SHP77 (cell line): ENCODE measurements at regions not wholly inside any gene's neighbourhood (a gene's known extent, or its start where the extent isn't known, plus 50 kb on each side); places are given as distances from the start of the nearest gene placed in this dataset.
"Not testable (repeated sequence)": the region's sequence is repeated elsewhere in the genome, so short reads cannot be mapped to it uniquely, and the experiment has no call there.

Experiments used
- DNase-seq, 2 experiments: peaks; one replicate each; lab custom pipeline; 2025; lab: John Stamatoyannopoulos, UW

DNA sequence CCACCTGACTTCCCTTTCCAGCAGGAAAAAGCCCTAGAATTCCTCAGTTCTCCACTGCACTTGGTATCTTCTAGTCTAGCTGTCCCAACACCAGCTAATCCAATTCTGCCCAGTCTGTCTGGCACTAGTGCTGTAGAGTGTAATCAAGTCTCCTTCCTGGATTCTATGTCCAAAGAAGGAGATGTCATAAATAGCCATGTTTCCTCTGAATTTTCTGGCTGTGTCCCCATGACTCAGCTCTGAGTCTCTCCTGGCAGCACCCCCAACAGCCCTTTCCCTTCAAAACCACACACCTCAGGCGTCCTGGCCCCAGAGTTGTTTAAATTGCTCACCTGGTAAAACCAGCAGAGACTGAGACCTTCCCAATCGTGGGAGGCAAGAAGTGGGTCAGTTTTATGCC, 197.2 kb downstream of the GRXCR1 start:
- DNase-seq, result no peak

- no peak for DNase-seq
Measured at GRCh38 chr4:43103048-43103447, 210.5 kb downstream of the GRXCR1 start.

GRCh38 chr4:43112139-43112538, 219.6 kb downstream of the GRXCR1 start:
- DNase-seq, result no peak

DNA sequence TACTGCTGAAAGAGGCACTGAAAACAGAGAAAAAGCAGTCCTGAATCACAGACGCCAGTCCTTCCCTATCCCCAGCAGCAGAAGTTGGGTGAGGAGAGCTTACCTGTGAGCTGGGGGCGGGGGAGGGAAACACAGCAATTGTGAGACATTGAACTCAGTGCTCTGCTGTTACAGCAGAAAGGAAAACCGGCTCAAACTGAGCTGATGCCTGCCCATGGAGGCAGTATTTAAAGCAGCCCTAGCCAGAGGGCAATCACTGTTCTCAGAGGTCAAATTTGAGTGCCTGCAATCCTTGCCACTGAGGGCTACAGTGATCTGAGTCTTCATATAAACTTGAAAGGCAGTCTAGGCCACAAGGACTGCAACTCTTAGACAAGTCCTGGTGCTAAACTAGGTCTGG, 220.7 kb downstream of the GRXCR1 start:
- DNase-seq, result no peak

- DNase-seq, result no peak
Measured at GRCh38 chr4:43126595-43126994, 234.1 kb downstream of the GRXCR1 start.

DNA sequence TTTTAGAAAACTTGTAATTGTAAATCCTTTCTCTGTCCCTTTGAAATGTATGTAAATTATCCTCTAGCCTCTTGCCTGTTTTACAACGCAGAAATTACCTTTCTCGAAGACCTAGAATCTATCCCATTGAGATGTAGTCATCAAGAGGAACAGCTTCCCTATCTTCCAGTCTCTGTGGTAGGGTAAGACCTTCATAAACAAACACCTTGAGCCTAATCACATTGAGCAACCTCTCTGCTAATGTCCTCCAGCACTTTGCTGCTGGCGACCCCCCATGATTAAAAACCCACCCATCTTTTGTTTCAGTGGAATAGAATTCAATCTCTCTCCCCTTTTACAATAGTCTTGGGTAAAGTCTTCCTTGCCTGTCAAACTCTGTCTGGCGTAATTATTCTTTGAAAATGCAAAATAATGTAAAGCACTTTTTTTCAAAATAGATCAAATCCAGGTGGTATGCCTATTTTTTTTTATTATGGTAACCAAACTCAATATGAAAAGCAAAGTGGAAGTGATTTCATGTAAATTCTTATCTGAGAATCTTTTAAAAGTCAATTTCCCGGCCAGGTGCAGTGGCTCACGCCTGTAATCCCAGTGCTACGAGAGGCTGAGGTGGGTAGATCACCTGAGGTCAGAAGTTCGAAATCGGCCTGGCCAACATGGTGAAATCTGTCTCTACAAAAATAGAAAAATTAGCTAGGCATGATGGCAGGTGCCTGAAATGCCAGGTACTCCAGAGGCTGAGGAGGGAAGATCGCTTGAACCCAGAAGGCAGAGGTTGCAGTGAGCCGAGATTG, 237.9 kb downstream of the GRXCR1 start:
- DNase-seq, result no peak

- DNase-seq, result peak; percentile 20 to 22
Measured at GRCh38 chr4:43132010-43132582, 239.6 kb downstream of the GRXCR1 start.

- no peak for DNase-seq
Measured at GRCh38 chr4:43133566-43133965, 241.1 kb downstream of the GRXCR1 start.

DNA sequence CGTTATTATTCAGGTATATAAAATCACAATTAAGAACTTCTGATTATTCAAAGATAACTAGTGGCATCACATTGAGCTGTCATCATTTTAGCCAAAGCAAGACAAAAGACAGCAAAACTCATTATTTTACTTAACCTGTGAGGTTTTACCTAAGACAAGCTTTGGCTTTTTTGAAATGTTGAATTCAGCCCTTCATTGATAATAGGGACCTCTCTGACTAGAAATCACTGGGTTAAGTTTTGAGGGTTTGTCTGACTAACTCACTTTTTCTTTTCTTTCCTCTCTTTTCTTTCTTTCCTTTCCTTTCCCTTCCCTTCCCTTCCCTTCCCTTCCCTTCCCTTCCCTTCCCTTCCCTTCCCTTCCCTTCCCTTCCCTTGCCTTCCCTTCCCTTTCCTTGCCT, 244.2 kb downstream of the GRXCR1 start:
- DNase-seq, result no peak

DNA sequence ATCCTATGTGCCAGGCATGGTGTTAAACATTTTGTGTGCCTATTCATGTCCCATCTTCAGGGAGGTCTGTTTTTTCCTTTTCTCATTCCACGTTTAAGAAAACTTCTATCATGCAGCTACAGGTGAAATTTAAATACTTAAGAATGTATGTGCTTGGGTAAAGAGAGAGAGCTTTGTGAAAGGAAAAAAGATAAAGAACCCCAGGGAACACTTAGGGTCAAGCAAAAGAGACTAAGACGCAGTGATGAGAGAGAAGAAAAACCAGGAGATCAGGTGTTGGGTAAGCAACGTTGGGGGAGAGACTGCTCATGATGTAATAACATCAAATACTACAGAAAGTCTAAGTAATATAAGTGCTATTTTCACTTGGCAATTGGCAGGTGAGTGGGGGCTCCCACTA, 253.7 kb downstream of the GRXCR1 start:
- no peak for DNase-seq

DNA sequence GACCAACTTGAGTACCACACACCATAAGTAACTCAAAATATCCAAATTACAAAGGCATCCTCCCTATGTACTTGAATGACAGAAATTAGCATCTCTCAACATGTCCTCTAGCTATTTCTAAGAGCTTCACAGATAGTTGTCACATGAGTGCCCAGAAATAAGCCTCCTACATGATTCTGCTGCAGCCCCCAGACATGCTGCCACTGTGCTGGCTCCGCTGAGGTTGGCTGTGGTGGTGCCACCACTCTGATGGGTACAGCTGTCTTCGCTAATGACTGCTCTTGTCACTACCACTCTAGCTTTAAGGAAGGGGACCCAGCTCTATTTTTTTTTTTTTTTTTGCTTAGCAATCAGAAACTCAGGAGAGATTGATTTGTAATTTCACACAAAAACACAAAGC, 256.0 kb downstream of the GRXCR1 start:
- DNase-seq, result no peak

- no peak for DNase-seq
Measured at GRCh38 chr4:43163101-43163792, 270.7 kb downstream of the GRXCR1 start.

DNA sequence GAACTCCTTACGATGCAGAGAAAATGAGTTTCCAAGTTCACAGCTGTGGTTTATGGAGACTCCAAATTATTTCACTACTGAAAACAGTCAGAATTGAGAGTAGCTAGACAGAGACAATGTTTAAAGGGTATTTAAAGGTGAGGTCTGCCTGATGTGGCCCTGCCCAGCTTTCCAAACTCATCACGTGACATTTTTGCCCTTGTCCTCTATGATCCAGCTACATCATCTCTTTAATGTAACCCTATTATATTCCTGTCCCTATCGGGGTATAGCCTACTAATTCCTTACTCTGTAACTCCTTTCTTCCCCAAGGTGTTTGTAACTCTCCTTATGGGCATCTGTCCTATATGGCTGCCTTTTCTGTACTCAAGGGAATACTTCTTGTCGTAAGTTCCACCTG, 297.2 kb downstream of the GRXCR1 start:
- no peak for DNase-seq

- DNase-seq, result not testable (repeated sequence)
Measured at GRCh38 chr4:43212576-43212975, 320.1 kb downstream of the GRXCR1 start.

- DNase-seq, result no peak
Measured at GRCh38 chr4:43223820-43224219, 331.3 kb downstream of the GRXCR1 start.

- DNase-seq, result no peak
Measured at GRCh38 chr4:43224559-43224958, 332.0 kb downstream of the GRXCR1 start.

DNA sequence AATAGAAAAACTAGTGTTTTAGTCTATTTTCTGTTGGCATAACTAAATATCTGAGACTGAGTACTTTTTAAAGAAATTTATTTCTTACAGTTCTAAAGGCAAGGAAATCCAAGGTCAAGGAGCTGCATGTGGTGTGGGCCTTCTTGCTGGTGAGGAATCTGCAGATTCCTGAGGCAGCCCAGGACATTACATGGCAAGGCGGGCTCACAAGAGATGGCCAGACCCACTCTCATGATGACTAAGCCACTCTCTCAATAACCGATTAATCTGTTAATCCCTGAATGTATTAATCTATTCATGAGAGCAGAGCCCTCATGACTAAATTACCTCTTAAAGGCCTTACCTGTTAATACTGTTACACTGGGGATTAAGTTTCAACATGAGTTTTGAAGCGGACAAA, 340.8 kb downstream of the GRXCR1 start:
- DNase-seq, result no peak

DNA sequence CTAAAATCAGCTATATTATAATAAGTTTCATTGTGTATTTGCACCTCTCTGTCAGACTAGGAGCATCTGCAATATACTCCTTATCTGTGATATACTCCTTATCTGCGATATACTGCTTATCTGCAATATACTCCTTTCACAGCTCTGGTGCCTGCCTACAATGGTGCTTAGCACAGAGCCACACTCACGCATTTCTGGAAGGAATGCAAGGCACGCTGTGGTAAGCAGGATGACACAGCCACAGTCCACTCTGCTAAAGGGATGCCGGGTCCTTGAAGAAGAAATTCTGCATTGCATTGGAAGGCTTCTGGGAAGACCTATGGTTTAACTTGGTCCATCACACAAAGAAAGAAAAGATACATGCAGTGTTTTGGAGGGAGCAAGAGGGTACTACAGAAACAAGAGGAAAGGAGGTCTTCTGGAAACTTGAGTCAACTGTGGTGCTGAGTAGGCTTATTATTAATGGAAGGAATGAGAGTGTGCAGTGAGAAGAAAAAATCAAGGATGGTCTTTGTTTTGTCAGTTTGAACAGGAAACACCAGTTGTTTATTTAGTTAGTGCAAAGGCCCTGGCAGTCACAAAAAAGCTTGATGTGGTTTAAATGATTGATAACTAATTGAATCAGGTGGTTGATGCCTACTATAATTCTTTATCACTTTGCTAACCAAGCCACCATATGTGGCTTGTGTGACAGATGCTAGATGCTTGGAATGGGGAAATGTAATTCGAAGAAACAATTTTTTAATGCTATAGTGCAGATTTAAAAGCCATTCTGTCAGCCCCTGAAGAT, 342.3 kb downstream of the GRXCR1 start:
- DNase-seq, result no peak

DNA sequence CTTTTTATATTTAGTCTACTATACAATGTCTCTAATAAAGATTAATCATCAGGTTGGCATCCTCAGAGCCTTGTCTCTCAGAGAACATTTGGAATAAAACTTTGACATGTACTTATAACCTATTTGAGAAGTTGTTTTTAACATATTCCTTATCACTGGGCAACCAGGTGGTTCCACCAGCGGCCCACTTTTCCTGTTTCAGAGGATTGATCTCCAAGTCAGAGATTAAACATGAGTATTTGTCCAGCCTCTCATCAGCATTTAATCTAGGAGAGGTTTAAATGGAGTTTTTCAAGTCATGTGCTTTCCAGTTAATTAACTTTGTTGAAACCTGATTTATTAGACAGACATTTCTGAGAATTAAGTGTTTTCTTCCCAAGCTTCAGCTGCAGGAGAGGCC, 345.5 kb downstream of the GRXCR1 start:
- DNase-seq, result no peak

GRCh38 chr4:43238585-43238984, 346.1 kb downstream of the GRXCR1 start:
- no peak for DNase-seq

DNA sequence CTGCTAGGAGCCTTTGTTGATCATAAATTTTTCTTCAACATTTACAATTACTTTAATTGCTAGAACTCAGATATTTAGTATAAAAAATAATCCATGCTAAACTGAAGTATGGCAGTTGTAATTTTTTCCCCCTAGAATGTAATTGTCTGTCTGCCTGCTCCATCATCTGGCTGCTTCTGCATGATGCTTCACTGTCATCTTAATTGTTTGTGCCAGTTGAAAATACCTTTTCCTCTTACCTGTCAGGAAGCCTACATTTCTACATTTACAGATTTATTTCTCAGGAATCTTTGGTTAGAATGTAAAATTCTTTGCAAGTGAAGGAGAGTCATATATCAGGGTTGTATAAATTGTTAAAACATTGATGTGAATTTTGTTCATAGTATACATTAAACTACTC, 348.6 kb downstream of the GRXCR1 start:
- DNase-seq, result no peak

DNA sequence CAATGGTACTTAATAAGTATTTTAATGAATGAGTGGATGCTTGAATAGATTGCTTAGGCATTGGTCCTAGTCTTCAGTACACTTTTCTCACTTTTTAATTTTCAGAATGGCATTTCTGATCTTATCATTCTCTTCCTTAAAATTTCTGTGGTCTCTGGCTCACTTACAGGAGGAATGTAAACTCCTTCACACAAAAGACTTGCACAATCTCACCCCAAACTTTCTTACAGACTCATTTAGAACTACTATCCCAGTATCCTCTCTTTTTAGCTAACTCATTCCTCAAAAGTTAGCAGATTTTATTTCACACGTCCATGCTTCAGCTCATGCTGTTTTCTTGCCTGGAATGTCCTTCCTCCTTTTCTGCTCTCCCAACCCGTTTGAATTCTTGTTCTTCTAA, 350.1 kb downstream of the GRXCR1 start:
- DNase-seq, result no peak
